ENCODE measurements at regions not wholly inside any gene's neighbourhood (a gene's known extent, or its start where the extent isn't known, plus 50 kb on each side); places are given as distances from the start of the nearest gene placed in this dataset.

GRCh38 chr9:18228101-18228500 lies 245.9 kb upstream of the ADAMTSL1 start (continued):
- TF ChIP-seq, protein P1, sequence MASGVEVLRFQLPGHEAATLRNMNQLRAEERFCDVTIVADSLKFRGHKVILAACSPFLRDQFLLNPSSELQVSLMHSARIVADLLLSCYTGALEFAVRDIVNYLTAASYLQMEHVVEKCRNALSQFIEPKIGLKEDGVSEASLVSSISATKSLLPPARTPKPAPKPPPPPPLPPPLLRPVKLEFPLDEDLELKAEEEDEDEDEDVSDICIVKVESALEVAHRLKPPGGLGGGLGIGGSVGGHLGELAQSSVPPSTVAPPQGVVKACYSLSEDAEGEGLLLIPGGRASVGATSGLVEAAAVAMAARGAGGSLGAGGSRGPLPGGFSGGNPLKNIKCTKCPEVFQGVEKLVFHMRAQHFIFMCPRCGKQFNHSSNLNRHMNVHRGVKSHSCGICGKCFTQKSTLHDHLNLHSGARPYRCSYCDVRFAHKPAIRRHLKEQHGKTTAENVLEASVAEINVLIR (CRISPR knock-in tag; IDR thresholded peaks at IDR 0.05), result no peak
- TF ChIP-seq POLR3A (IDR thresholded peaks at IDR 0.05; ENCODE audit: borderline replicate concordance, extremely low read depth, insufficient read depth, insufficient read length), result no peak
- TF ChIP-seq ZNF764 (CRISPR knock-in tag; IDR thresholded peaks at IDR 0.05; ENCODE audit: low read depth), result no peak
- TF ChIP-seq ZNF639 (CRISPR knock-in tag; conservative IDR thresholded peaks at IDR 0.05 in 1 of 2, IDR thresholded peaks at IDR 0.05 in 1 of 2), result no peak
- no peak for TF ChIP-seq FOXK2 (conservative IDR thresholded peaks at IDR 0.05 in 1 of 2, IDR thresholded peaks at IDR 0.05 in 1 of 2; ENCODE audit: low read depth in 2 of 2)

DNA sequence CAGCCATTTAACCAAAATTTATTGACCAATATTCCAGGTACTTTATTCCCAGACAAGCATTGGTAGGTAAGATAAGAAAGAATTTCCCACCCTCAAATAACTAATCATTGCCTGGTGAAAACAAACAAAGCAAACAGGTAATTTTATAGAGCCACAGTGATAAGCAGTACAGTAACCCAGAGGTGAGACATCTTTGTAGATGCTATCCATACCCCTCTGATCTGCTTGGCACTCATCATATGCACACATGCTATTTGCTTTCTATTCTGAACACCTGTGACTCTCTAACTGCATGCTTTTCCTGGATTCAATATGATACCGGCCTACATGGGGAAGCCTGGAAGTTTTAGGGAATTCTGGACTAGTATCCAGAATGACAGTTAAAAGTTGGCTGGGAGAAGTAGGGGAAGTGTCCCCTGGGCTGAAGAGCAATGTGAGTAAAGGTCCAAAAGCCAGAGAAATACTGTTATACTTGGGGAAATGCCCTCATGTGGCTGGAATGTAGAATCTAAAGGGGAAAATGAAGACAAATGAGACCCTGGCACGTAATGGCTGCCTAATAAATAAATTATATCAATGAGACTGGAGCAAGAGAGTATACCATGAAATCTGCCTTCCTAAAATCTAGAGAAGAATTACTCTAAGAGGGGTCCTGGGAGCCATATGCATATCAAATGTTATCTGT lies 243.8 kb upstream of the ADAMTSL1 start:
- no peak overlapping the region for H3K9ac ChIP-seq (ENCODE audit: insufficient read depth in 1 of 2, low read depth in 2 of 2, low read length in 2 of 2)
- ChIA-PET CTCF (ENCODE audit: low intra/inter-chr PET ratio) (no interaction called here), POLR2A (no interaction called here)
- H3K4me3 ChIP-seq, result no peak overlapping the region
- intact Hi-C loops (cut with micrococcal nuclease), result no loop called here
- H3K27me3 ChIP-seq (ENCODE audit: control insufficient read depth in 2 of 2, insufficient read depth in 2 of 2, low read length in 2 of 2), result no peaks in the 10 kb centered on the region
- no TSS peak for BruUV-seq (replicated peaks)
- no peaks in the 10 kb centered on the region for H3K9me1 ChIP-seq (ENCODE audit: control insufficient read depth, insufficient read depth, low read length)
- no peaks in the 10 kb centered on the region for H3K79me2 ChIP-seq (ENCODE audit: control insufficient read depth, insufficient read depth, low read length)
- DNase-seq (ENCODE audit: extremely low read depth in 1 of 4, low spot score in 3 of 4) (no peak), FAIRE-seq (no peak), ATAC-seq (no peak)
- H3K27ac ChIP-seq (ENCODE audit: extremely low read depth, low read depth, low read length), result no peak overlapping the region
- H3K36me3 ChIP-seq (ENCODE audit: control insufficient read depth, insufficient read depth, low read length), result no peaks in the 10 kb centered on the region
- H3K4me2 ChIP-seq (ENCODE audit: insufficient read depth, low read length), result no peak overlapping the region
- H4K20me1 ChIP-seq (replicated peaks; ENCODE audit: control insufficient read depth, insufficient read depth, low read length), result no peaks in the 10 kb centered on the region
- H3K4me1 ChIP-seq (replicated peaks in 1 of 2; ENCODE audit: control insufficient read depth in 2 of 2, insufficient read depth in 2 of 2, low read length in 2 of 2), result no peaks in the 10 kb centered on the region
- WGBS (ENCODE audit: insufficient coverage, low coverage, missing lambda C conversion rate), result 0% methylated on average over 2 of the region's 2 CpGs
- H2AFZ ChIP-seq (ENCODE audit: low read depth, low read length), result no peak overlapping the region
- H3K9me3 ChIP-seq (replicated peaks; ENCODE audit: control insufficient read depth, insufficient read depth, low read depth, low read length), result no peaks in the 10 kb centered on the region
- in situ Hi-C loops (cut with MboI), result no loop called here
- no peak for TF ChIP-seq DNMT1 (IDR thresholded peaks at IDR 0.05)
- TF ChIP-seq CEBPZ (IDR thresholded peaks at IDR 0.05; ENCODE audit: borderline replicate concordance, low read depth, low read length), result no peak
- no peak for TF ChIP-seq ZBTB7A (IDR thresholded peaks at IDR 0.05; ENCODE audit: borderline replicate concordance, control insufficient read depth, low read depth, low read length)
- no peak for TF ChIP-seq ZNF436 (CRISPR knock-in tag; IDR thresholded peaks at IDR 0.05)
- no peak for TF ChIP-seq CBX8 (IDR thresholded peaks at IDR 0.05; ENCODE audit: borderline replicate concordance, extremely low read depth, low read depth, low read length, poor library complexity, severe bottlenecking)
- TF ChIP-seq POLR3G (IDR thresholded peaks at IDR 0.05; ENCODE audit: extremely low read depth, insufficient read length, insufficient replicate concordance), result no peak
- TF ChIP-seq RBBP5 (IDR thresholded peaks at IDR 0.05; ENCODE audit: borderline replicate concordance, insufficient read depth, low read length, poor library complexity, severe bottlenecking), result no peak
- no peak for TF ChIP-seq ZC3H11A (IDR thresholded peaks at IDR 0.05; ENCODE audit: low read depth, low read length)

Data from K562 (cell line).